Fibroblast of the aortic adventitia (primary cell): ENCODE measurements at regions not wholly inside any gene's neighbourhood (a gene's known extent, or its start where the extent isn't known, plus 50 kb on each side); places are given as distances from the start of the nearest gene placed in this dataset.
"Not testable (repeated sequence)": the region's sequence is repeated elsewhere in the genome, so short reads cannot be mapped to it uniquely, and the experiment has no call there.

Source experiments
- DNase-seq: peaks from one replicate; pipeline ENCODE4 v3.0.0-alpha.2; 2010; ENCODE audit warnings: low read depth
- H3K4me3 ChIP-seq: 2 replicates; pipeline ENCODE4 v1.5.1; 2011; ENCODE audit warnings: low read depth, mild to moderate bottlenecking, control low read depth, low read length, moderate library complexity
- CTCF ChIP-seq: IDR thresholded peaks from 2 replicates; pipeline ENCODE4 v1.5.1; 2011; ENCODE audit warnings: mild to moderate bottlenecking, low read length, control low read depth, inconsistent platforms; ENCODE audit not compliant: insufficient read depth

- DNase-seq, result no peak
- no peak overlapping the region for H3K4me3 ChIP-seq
- no peak for TF ChIP-seq CTCF
These were observed 184.1 kb downstream of the MREG start for GRCh38 chr2:215829261-215829660.

GRCh38 chr2:215828528-215829184 is 184.7 kb downstream of the MREG start:
- peak; percentile 68 for TF ChIP-seq CTCF
- no peak overlapping the region for H3K4me3 ChIP-seq
- DNase-seq, result peak; percentile 76

- peak; percentile 36 for TF ChIP-seq CTCF
- peak overlapping the region; percentile 28 for H3K4me3 ChIP-seq
- DNase-seq, result peak; percentile 74
These were observed 186.4 kb downstream of the MREG start for GRCh38 chr2:215826838-215827441.

GRCh38 chr2:215826376-215826775 is 187.0 kb downstream of the MREG start:
- DNase-seq, result peak; percentile 19
- no peak for TF ChIP-seq CTCF
- H3K4me3 ChIP-seq, result peak overlapping the region; percentile 23

GRCh38 chr2:215825707-215826106 is 187.6 kb downstream of the MREG start:
- peak; percentile 78 for DNase-seq
- TF ChIP-seq CTCF, result no peak
- H3K4me3 ChIP-seq, result no peak overlapping the region

GRCh38 chr2:215821298-215821697 is 192.1 kb downstream of the MREG start:
- not testable (repeated sequence) for DNase-seq, H3K4me3 ChIP-seq

GRCh38 chr2:215819713-215820112 is 193.6 kb downstream of the MREG start:
- DNase-seq, H3K4me3 ChIP-seq: not testable (repeated sequence)

GRCh38 chr2:215817046-215817445 is 196.3 kb downstream of the MREG start:
- TF ChIP-seq CTCF, result no peak
- no peak for DNase-seq
- H3K4me3 ChIP-seq, result no peak overlapping the region
